HepG2 (cell line): ENCODE measurements at regions not wholly inside any gene's neighbourhood (a gene's known extent, or its start where the extent isn't known, plus 50 kb on each side); places are given as distances from the start of the nearest gene placed in this dataset.

Source experiments
- CTCF ChIP-seq: sonication (generic); formaldehyde crosslinking; IDR thresholded peaks from 2 replicates; pipeline ENCODE4 v1.5.0; 2020; ENCODE audit warnings: mild to moderate bottlenecking, missing genetic modification reagents, moderate library complexity
- ZFX ChIP-seq: sonication (generic); formaldehyde crosslinking; IDR thresholded peaks from 2 replicates; pipeline ENCODE4 v1.4.0; 2020; ENCODE audit warnings: mild to moderate bottlenecking, low read depth, missing genetic modification reagents, moderate library complexity

DNA sequence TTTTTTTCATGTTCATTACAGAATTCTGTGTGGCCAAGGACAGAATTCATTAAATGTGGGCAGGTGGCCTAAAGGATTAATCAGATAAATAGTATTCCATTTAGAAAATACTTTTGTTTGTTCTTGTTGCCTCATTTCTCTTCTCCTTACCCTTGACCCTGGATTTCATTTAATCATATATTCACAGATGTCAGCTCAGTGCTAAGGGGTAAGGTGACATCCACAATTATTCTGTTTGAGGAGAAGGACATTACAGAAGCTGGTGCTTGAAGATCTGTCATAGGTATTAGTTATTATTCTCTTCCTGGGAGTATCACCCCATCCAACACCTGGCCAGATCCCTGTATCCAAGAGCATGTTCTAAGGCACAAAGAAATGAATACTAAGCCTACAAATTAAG lies 961.1 kb downstream of the XPNPEP1 start:
- TF ChIP-seq CTCF (CRISPR knock-in tag) (no peak), ZFX (CRISPR knock-in tag) (no peak)
